GM23338 (cell line): ENCODE measurements at regions not wholly inside any gene's neighbourhood (a gene's known extent, or its start where the extent isn't known, plus 50 kb on each side); places are given as distances from the start of the nearest gene placed in this dataset.
A peak's percentile ranks its signal among the peaks of the same experiment; 100 is the strongest.

ENCODE experiments used
- ATAC-seq: fragments of 200-7000 bp; cut with Tn5 transposase; 3 replicates; pipeline ENCODE4 v1.9.1; 2020
- DNase-seq: peaks from one replicate; pipeline ENCODE4 v3.0.0-alpha.2; 2015; ENCODE audit warnings: low spot score
- H2AFZ ChIP-seq: fragments of 200-600 bp; sonication (generic); 2 replicates; pipeline ENCODE4 v1.8.0; 2016; ENCODE audit warnings: antibody characterized with exemption, mild to moderate bottlenecking, moderate library complexity
- H3F3A ChIP-seq: fragments of 200-600 bp; sonication (generic); replicated peaks from 2 replicates; pipeline ENCODE4 v1.8.0; 2017; ENCODE audit warnings: antibody characterized with exemption, mixed run types, low read depth
- H3K27ac ChIP-seq: fragments of 200-600 bp; sonication (generic); 2 replicates; pipeline ENCODE4 v1.6.1; 2016; ENCODE audit warnings: low read depth
- H3K27me3 ChIP-seq: fragments of 200-600 bp; sonication (generic); 2 replicates; pipeline ENCODE4 v1.8.0; 2016; ENCODE audit warnings: mild to moderate bottlenecking, mixed run types, moderate library complexity; ENCODE audit not compliant: insufficient read depth
- H3K36me3 ChIP-seq: fragments of 200-600 bp; sonication (generic); 2 replicates; pipeline ENCODE4 v1.8.0; 2016; ENCODE audit warnings: mild to moderate bottlenecking; ENCODE audit not compliant: insufficient read depth
- H3K4me1 ChIP-seq: fragments of 200-600 bp; sonication (generic); 2 replicates; pipeline ENCODE4 v1.8.0; 2016; ENCODE audit warnings: mild to moderate bottlenecking, moderate library complexity; ENCODE audit not compliant: insufficient read depth
- H3K4me2 ChIP-seq: fragments of 200-600 bp; sonication (generic); 2 replicates; pipeline ENCODE4 v1.7.1; 2017; ENCODE audit warnings: mixed run types
- H3K4me3 ChIP-seq: fragments of 200-600 bp; sonication (generic); 2 replicates; pipeline ENCODE4 v1.6.1; 2016; ENCODE audit warnings: mixed run types
- H3K79me2 ChIP-seq: fragments of 200-600 bp; sonication (generic); replicated peaks from 2 replicates; pipeline ENCODE4 v1.8.0; 2017; ENCODE audit warnings: mild to moderate bottlenecking; ENCODE audit not compliant: insufficient read depth
- H3K9me2 ChIP-seq: fragments of 200-600 bp; sonication (generic); 2 replicates; pipeline ENCODE4 v1.8.0; 2017; ENCODE audit not compliant: insufficient read depth
- H4K20me1 ChIP-seq: fragments of 200-600 bp; sonication (generic); replicated peaks from 2 replicates; pipeline ENCODE4 v1.8.0; 2017; ENCODE audit warnings: mild to moderate bottlenecking; ENCODE audit not compliant: insufficient read depth
- H3K27ac Mint-ChIP-seq: 2 replicates; pipeline ENCODE4 v1.8.0; 2020; ENCODE audit warnings: inconsistent platforms, mild to moderate bottlenecking, moderate library complexity, mixed read lengths
- H3K27me3 Mint-ChIP-seq: 3 replicates; pipeline ENCODE4 v1.8.0; 2022; ENCODE audit warnings: low read depth, mild to moderate bottlenecking, moderate library complexity, mixed read lengths, inconsistent platforms; ENCODE audit not compliant: insufficient read depth, poor library complexity
- H3K36me3 Mint-ChIP-seq: 3 replicates; pipeline ENCODE4 v1.8.0; 2021; ENCODE audit warnings: low read depth, mild to moderate bottlenecking, inconsistent platforms, moderate library complexity, mixed read lengths
- H3K4me1 Mint-ChIP-seq: 3 replicates; pipeline ENCODE4 v1.8.0; 2020; ENCODE audit warnings: mild to moderate bottlenecking, inconsistent platforms, mixed read lengths
- H3K4me3 Mint-ChIP-seq: 3 replicates; pipeline ENCODE4 v1.8.0; 2021; ENCODE audit warnings: moderate library complexity, mild to moderate bottlenecking, inconsistent platforms, mixed read lengths
- H3K9me3 Mint-ChIP-seq: 3 replicates; pipeline ENCODE4 v1.8.0; 2020; ENCODE audit warnings: moderate library complexity, mild to moderate bottlenecking, inconsistent platforms, mixed read lengths
- CREB1 ChIP-seq: fragments of 250-450 bp; sonication (Bioruptor Pico); IDR thresholded peaks from 2 replicates; pipeline ENCODE4 v1.5.0; 2020; ENCODE audit warnings: low read depth, mild to moderate bottlenecking, moderate library complexity
- ETS1 ChIP-seq: IDR thresholded peaks from 2 replicates; pipeline ENCODE4 v1.6.1; 2016; ENCODE audit warnings: antibody characterized with exemption
- EZH2 ChIP-seq: fragments of 200-600 bp; sonication (generic); IDR thresholded peaks from one replicate; pipeline ENCODE4 v1.8.0; 2017; ENCODE audit warnings: antibody characterized with exemption, mild to moderate bottlenecking, low read depth; ENCODE audit not compliant: unreplicated experiment
- POLR2AphosphoS5 ChIP-seq: IDR thresholded peaks from 2 replicates; pipeline ENCODE4 v1.6.1; 2016; ENCODE audit warnings: antibody characterized with exemption, low read depth
- REST ChIP-seq: IDR thresholded peaks from one replicate; pipeline ENCODE4 v1.6.1; 2018; ENCODE audit warnings: antibody characterized with exemption; ENCODE audit not compliant: unreplicated experiment
- ZNF114 ChIP-seq: fragments of 250-450 bp; sonication (Bioruptor Pico); IDR thresholded peaks from 2 replicates; pipeline ENCODE4 v1.5.0; 2020; ENCODE audit warnings: mild to moderate bottlenecking, moderate library complexity
- ZNF331 ChIP-seq: fragments of 250-450 bp; sonication (Bioruptor Pico); IDR thresholded peaks from 2 replicates; pipeline ENCODE4 v1.5.0; 2020; ENCODE audit warnings: low read depth, mild to moderate bottlenecking, moderate library complexity
- TF ChIP-seq, protein P1 (sequence below), 2 experiments: fragments of 200-600 bp in 1 of 2; sonication (generic) in 1 of 2; conservative IDR thresholded peaks; 2 replicates each; pipeline versions ENCODE4 v1.5.1 to v1.6.1; 2016 to 2017; ENCODE audit warnings: antibody characterized with exemption in 2 of 2, low read depth in 2 of 2, mild to moderate bottlenecking in 2 of 2, moderate library complexity in 1 of 2

DNA sequence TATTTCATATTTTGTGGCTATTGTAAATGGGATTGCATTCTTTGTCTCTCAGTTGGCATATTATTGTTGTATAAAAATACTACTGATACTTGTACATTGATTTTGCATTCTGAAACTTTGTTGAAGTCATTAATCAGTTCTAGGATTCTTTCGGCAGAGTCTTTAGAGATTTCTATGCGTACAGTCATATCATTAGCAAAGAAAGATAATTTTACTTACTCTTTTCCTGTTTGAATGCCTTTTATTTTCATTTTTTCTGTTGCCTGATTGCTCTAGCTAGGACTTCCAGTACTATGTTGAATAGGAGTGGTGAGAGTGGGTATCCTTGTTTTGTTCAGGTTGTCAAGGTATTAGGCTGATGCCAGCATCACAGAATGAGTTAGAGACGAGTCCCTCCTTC is 722.0 kb upstream of the PCDH10 start:
- H3K27ac Mint-ChIP-seq: no peak overlapping the region
- H3K36me3 ChIP-seq: no peaks in the 10 kb centered on the region
- DNase-seq (no peak), ATAC-seq (no peak)
- no peaks in the 10 kb centered on the region for H4K20me1 ChIP-seq
- no peaks in the 10 kb centered on the region for H3K79me2 ChIP-seq
- H3K4me3 Mint-ChIP-seq: no peak overlapping the region
- 0 out of 2 replicates have a peak overlapping the region, but pooled peaks have one; percentile 11 for H2AFZ ChIP-seq
- no peaks in the 10 kb centered on the region for H3K27me3 Mint-ChIP-seq
- peaks cover 18% of the 10 kb centered on the region; the same call in 2 of the 3 replicates for H3K36me3 Mint-ChIP-seq
- no peak overlapping the region for H3K27ac ChIP-seq
- H3F3A ChIP-seq: no peaks in the 10 kb centered on the region
- H3K4me1 ChIP-seq: no peaks in the 10 kb centered on the region
- H3K4me3 ChIP-seq: no peak overlapping the region
- H3K4me2 ChIP-seq: no peak overlapping the region
- H3K4me1 Mint-ChIP-seq: no peaks in the 10 kb centered on the region
- H3K9me3 Mint-ChIP-seq: peaks cover 9% of the 10 kb centered on the region
- H3K9me2 ChIP-seq: no peaks in the 10 kb centered on the region
- TF ChIP-seq REST (no peak), ZNF331 (CRISPR knock-in tag) (no peak), ZNF114 (CRISPR knock-in tag) (no peak), EZH2 (no peak), ETS1 (no peak), CREB1 (CRISPR knock-in tag) (no peak)
- no peaks in the 10 kb centered on the region for H3K27me3 ChIP-seq

DNA sequence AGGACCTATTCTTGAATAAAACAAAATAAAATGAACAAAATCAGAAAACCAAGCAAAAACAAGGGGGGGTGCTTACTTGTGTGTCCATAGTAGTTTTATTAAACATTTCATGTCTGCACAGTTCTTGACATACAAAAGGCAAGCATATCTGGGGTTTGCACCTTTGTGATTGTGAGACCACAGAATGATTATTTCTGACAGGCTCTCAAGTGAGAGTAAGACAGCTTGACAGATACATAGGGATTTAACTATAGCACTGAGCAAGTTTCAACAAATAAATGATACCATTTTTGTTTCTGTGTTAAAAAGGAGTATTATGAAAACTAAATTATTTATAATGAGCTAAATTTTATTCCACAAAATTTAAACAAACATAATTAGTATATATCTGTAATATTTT is 712.0 kb upstream of the PCDH10 start:
- no peaks in the 10 kb centered on the region for H3F3A ChIP-seq
- DNase-seq: no peak

More for the DNA sequence above, 712.0 kb upstream of the PCDH10 start:
- ATAC-seq: no peak
- Histone ChIP-seq H2AFZ (no peak overlapping the region), H3K4me2 (no peak overlapping the region), H3K9me2 (no peaks in the 10 kb centered on the region), H3K4me1 (no peaks in the 10 kb centered on the region), H4K20me1 (no peaks in the 10 kb centered on the region), H3K4me3 (no peak overlapping the region), H3K27me3 (no peaks in the 10 kb centered on the region), H3K27ac (no peak overlapping the region), H3K79me2 (no peaks in the 10 kb centered on the region), H3K36me3 (no peaks in the 10 kb centered on the region)
- H3K36me3 Mint-ChIP-seq: no peaks in the 10 kb centered on the region; the same call in 2 of the 3 replicates
- H3K4me1 Mint-ChIP-seq: no peaks in the 10 kb centered on the region
- no peaks in the 10 kb centered on the region; the same call in 2 of the 3 replicates for H3K9me3 Mint-ChIP-seq
- H3K4me3 Mint-ChIP-seq: no peak overlapping the region
- no peak for TF ChIP-seq POLR2AphosphoS5
- TF ChIP-seq, protein P1, sequence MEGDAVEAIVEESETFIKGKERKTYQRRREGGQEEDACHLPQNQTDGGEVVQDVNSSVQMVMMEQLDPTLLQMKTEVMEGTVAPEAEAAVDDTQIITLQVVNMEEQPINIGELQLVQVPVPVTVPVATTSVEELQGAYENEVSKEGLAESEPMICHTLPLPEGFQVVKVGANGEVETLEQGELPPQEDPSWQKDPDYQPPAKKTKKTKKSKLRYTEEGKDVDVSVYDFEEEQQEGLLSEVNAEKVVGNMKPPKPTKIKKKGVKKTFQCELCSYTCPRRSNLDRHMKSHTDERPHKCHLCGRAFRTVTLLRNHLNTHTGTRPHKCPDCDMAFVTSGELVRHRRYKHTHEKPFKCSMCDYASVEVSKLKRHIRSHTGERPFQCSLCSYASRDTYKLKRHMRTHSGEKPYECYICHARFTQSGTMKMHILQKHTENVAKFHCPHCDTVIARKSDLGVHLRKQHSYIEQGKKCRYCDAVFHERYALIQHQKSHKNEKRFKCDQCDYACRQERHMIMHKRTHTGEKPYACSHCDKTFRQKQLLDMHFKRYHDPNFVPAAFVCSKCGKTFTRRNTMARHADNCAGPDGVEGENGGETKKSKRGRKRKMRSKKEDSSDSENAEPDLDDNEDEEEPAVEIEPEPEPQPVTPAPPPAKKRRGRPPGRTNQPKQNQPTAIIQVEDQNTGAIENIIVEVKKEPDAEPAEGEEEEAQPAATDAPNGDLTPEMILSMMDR (conservative IDR thresholded peaks at IDR 0.05; ENCODE audit: low read depth in 2 of 2): no peak
- no peak overlapping the region for H3K27ac Mint-ChIP-seq
- peaks cover 2% of the 10 kb centered on the region for H3K27me3 Mint-ChIP-seq
